ENCODE measurements at regions not wholly inside any gene's neighbourhood (a gene's known extent, or its start where the extent isn't known, plus 50 kb on each side); places are given as distances from the start of the nearest gene placed in this dataset.

DNA sequence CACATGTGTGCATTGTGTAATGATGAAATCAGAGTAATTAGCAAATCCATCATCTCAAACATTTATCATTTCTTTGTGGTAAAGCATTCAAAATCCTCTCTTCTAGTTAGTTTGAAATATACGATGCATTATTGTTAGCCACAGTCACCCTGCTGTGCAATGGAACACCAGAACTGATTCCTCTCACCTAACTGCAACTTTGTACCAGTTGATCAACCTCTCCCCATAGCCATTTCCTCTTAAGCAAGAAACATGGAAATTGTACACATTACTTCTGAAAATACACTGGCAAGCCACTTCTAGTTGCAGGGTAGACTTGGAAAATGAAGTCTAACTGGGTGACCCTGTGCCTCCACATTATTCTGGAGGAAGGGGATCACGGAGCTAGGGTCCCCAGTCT is 58.1 kb upstream of the ESR1 start (continued):
- TF ChIP-seq, protein P1, sequence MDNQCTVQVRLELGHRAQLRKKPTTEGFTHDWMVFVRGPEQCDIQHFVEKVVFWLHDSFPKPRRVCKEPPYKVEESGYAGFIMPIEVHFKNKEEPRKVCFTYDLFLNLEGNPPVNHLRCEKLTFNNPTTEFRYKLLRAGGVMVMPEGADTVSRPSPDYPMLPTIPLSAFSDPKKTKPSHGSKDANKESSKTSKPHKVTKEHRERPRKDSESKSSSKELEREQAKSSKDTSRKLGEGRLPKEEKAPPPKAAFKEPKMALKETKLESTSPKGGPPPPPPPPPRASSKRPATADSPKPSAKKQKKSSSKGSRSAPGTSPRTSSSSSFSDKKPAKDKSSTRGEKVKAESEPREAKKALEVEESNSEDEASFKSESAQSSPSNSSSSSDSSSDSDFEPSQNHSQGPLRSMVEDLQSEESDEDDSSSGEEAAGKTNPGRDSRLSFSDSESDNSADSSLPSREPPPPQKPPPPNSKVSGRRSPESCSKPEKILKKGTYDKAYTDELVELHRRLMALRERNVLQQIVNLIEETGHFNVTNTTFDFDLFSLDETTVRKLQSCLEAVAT (IDR thresholded peaks at IDR 0.05), result no peak
- no peak for TF ChIP-seq POLR2A (IDR thresholded peaks at IDR 0.05; ENCODE audit: low read depth, low read length)
- no peak for TF ChIP-seq IRF4 (IDR thresholded peaks at IDR 0.05; ENCODE audit: low read depth, low read length)
- no peak for TF ChIP-seq BACH1 (IDR thresholded peaks at IDR 0.05; ENCODE audit: borderline replicate concordance)
- TF ChIP-seq, protein P2, sequence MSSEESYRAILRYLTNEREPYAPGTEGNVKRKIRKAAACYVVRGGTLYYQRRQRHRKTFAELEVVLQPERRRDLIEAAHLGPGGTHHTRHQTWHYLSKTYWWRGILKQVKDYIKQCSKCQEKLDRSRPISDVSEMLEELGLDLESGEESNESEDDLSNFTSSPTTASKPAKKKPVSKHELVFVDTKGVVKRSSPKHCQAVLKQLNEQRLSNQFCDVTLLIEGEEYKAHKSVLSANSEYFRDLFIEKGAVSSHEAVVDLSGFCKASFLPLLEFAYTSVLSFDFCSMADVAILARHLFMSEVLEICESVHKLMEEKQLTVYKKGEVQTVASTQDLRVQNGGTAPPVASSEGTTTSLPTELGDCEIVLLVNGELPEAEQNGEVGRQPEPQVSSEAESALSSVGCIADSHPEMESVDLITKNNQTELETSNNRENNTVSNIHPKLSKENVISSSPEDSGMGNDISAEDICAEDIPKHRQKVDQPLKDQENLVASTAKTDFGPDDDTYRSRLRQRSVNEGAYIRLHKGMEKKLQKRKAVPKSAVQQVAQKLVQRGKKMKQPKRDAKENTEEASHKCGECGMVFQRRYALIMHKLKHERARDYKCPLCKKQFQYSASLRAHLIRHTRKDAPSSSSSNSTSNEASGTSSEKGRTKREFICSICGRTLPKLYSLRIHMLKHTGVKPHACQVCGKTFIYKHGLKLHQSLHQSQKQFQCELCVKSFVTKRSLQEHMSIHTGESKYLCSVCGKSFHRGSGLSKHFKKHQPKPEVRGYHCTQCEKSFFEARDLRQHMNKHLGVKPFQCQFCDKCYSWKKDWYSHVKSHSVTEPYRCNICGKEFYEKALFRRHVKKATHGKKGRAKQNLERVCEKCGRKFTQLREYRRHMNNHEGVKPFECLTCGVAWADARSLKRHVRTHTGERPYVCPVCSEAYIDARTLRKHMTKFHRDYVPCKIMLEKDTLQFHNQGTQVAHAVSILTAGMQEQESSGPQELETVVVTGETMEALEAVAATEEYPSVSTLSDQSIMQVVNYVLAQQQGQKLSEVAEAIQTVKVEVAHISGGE (CRISPR knock-in tag; IDR thresholded peaks at IDR 0.05), result no peak

DNA sequence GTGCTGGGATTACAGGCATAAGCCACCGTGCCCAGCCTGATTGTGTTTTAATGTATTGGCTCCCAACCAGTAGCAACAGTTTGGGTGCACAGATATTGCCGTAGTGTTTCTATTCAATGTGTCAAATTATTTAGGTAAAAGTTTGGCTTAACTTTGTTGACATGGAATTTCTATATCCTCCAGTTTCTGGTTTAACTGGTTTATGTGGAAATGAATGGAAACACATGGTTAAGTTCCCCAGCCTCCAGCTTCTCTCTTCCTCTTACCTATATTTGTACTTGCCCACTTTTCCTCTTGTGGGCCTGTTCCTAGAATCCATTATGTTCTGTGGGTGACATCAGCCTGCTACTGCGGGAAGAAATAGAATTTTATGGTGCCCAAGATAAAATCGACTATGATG is 53.9 kb upstream of the ESR1 start:
- ChIA-PET SMC1A (ENCODE audit: uncharacterized antibody, unreplicated experiment) (interaction anchor here (0.8 kb wide), 1 partner anchor 62 kb away, joined by 3 read pairs; no protein-coding TSS in a partner anchor), POLR2A (no interaction called here), RAD21 (ENCODE audit: unreplicated experiment) (no interaction called here), CTCF (interaction anchor here (1.3 kb wide), 1 partner anchor 12 kb away, joined by 7 read pairs; no protein-coding TSS in a partner anchor)
- Histone ChIP-seq H3K9me3 (replicated peaks; ENCODE audit: control insufficient read depth, insufficient read depth, low read length) (no peaks in the 10 kb centered on the region), H3K4me2 (ENCODE audit: control insufficient read depth, insufficient read depth) (no peak overlapping the region), H3K79me2 (ENCODE audit: control insufficient read depth, insufficient read depth, low read length) (no peaks in the 10 kb centered on the region), H2AFZ (ENCODE audit: control insufficient read depth, low read depth, low read length) (no peak overlapping the region), H3K9ac (ENCODE audit: control insufficient read depth, insufficient read depth, low read length) (no peak overlapping the region), H4K20me1 (ENCODE audit: control insufficient read depth, insufficient read depth) (no peaks in the 10 kb centered on the region), H3K4me1 (ENCODE audit: control insufficient read depth, insufficient read depth, low read length) (peaks cover 12% of the 10 kb centered on the region), H3K27ac (ENCODE audit: control insufficient read depth, insufficient read depth) (no peak overlapping the region), H3K27me3 (replicated peaks in 1 of 2; ENCODE audit: control insufficient read depth in 2 of 2, insufficient read depth in 2 of 2, low read length in 1 of 2) (no peaks in the 10 kb centered on the region), H3K4me3 (no peak overlapping the region), H3K36me3 (ENCODE audit: control insufficient read depth in 2 of 2, insufficient read depth in 2 of 2, low read length in 1 of 2) (no peaks in the 10 kb centered on the region)
- intact Hi-C loops (cut with micrococcal nuclease; ENCODE audit: unreplicated experiment), result no loop called here
- in situ Hi-C loops (cut with MboI), result no loop called here
- no peak for DNase-seq (ENCODE audit: low read depth, low spot score)
- no peak for FAIRE-seq
- no TSS peak for BruUV-seq (replicated peaks)
- ATAC-seq, result no peak
- 49% methylated on average over 4 of the region's 4 CpGs for WGBS (ENCODE audit: insufficient coverage, insufficient replicate concordance, low lambda C conversion rate, missing lambda C conversion rate)
- TF ChIP-seq BRCA1 (IDR thresholded peaks at IDR 0.05; ENCODE audit: low read depth, low read length) (no peak), SMAD5 (IDR thresholded peaks at IDR 0.05; ENCODE audit: low read depth) (no peak), JUND (IDR thresholded peaks at IDR 0.05; ENCODE audit: low read depth, low read length) (no peak), NR2C1 (IDR thresholded peaks at IDR 0.05) (no peak), EED (IDR thresholded peaks at IDR 0.05; ENCODE audit: low read depth) (no peak), RAD21 (IDR thresholded peaks at IDR 0.05; ENCODE audit: insufficient read depth, low read depth, low read length) (no peak), FOXM1 (IDR thresholded peaks at IDR 0.05; ENCODE audit: low read depth, low read length) (no peak), IKZF2 (IDR thresholded peaks at IDR 0.05) (no peak), STAT1 (conservative IDR thresholded peaks at IDR 0.05) (no peak), ZNF384 (IDR thresholded peaks at IDR 0.05; ENCODE audit: borderline replicate concordance, low read depth, low read length) (no peak), TAF1 (IDR thresholded peaks at IDR 0.05; ENCODE audit: borderline replicate concordance, low read depth, low read length) (no peak)
- TF ChIP-seq, protein P3, sequence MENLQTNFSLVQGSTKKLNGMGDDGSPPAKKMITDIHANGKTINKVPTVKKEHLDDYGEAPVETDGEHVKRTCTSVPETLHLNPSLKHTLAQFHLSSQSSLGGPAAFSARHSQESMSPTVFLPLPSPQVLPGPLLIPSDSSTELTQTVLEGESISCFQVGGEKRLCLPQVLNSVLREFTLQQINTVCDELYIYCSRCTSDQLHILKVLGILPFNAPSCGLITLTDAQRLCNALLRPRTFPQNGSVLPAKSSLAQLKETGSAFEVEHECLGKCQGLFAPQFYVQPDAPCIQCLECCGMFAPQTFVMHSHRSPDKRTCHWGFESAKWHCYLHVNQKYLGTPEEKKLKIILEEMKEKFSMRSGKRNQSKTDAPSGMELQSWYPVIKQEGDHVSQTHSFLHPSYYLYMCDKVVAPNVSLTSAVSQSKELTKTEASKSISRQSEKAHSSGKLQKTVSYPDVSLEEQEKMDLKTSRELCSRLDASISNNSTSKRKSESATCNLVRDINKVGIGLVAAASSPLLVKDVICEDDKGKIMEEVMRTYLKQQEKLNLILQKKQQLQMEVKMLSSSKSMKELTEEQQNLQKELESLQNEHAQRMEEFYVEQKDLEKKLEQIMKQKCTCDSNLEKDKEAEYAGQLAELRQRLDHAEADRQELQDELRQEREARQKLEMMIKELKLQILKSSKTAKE (IDR thresholded peaks at IDR 0.05; ENCODE audit: low read depth, poor library complexity, severe bottlenecking), result no peak
- TF ChIP-seq, protein P4, sequence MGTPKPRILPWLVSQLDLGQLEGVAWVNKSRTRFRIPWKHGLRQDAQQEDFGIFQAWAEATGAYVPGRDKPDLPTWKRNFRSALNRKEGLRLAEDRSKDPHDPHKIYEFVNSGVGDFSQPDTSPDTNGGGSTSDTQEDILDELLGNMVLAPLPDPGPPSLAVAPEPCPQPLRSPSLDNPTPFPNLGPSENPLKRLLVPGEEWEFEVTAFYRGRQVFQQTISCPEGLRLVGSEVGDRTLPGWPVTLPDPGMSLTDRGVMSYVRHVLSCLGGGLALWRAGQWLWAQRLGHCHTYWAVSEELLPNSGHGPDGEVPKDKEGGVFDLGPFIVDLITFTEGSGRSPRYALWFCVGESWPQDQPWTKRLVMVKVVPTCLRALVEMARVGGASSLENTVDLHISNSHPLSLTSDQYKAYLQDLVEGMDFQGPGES (IDR thresholded peaks at IDR 0.05), result no peak

All from GM12878 (cell line).